H9 (cell line): ENCODE measurements at regions not wholly inside any gene's neighbourhood (a gene's known extent, or its start where the extent isn't known, plus 50 kb on each side); places are given as distances from the start of the nearest gene placed in this dataset.

Experiments
- DNase-seq: peaks from one replicate; pipeline ENCODE4 v3.0.0-alpha.2; 2017
- H2AFZ ChIP-seq: one replicate; pipeline ENCODE4 v1.6.1; 2013; ENCODE audit warnings: mild to moderate bottlenecking, low read length, control low read depth, moderate library complexity
- H2AK5ac ChIP-seq: 2 replicates; pipeline ENCODE4 v1.6.1; 2013; ENCODE audit warnings: low read length, control low read depth, mixed read lengths; ENCODE audit not compliant: insufficient read length
- H2BK120ac ChIP-seq: one replicate; pipeline ENCODE4 v1.6.1; 2013; ENCODE audit warnings: low read depth, mild to moderate bottlenecking, low read length, control low read depth, inconsistent platforms; ENCODE audit not compliant: poor library complexity, severe bottlenecking
- H2BK12ac ChIP-seq: 2 replicates; pipeline ENCODE4 v1.6.1; 2013; ENCODE audit warnings: low read length, control low read depth, mixed read lengths, low read depth; ENCODE audit not compliant: insufficient read length
- H2BK15ac ChIP-seq: 2 replicates; pipeline ENCODE4 v1.6.1; 2013; ENCODE audit warnings: low read depth, low read length, control low read depth
- H2BK20ac ChIP-seq: one replicate; pipeline ENCODE4 v1.6.1; 2013; ENCODE audit warnings: low read depth, mild to moderate bottlenecking, low read length, control low read depth, inconsistent platforms; ENCODE audit not compliant: poor library complexity, severe bottlenecking
- H2BK5ac ChIP-seq: 2 replicates; pipeline ENCODE4 v1.6.1; 2013; ENCODE audit warnings: low read length, control low read depth, mixed read lengths; ENCODE audit not compliant: insufficient read length
- H3K14ac ChIP-seq: 2 replicates; pipeline ENCODE4 v1.6.1; 2013; ENCODE audit warnings: low read length, control low read depth; ENCODE audit not compliant: insufficient read depth
- H3K18ac ChIP-seq: 2 replicates; pipeline ENCODE4 v1.6.1; 2013; ENCODE audit warnings: low read depth, mild to moderate bottlenecking, mixed read lengths, low read length, control low read depth; ENCODE audit not compliant: insufficient read length
- H3K23ac ChIP-seq: 2 replicates; pipeline ENCODE4 v1.6.1; 2013; ENCODE audit warnings: low read length, control low read depth, mixed read lengths, low read depth; ENCODE audit not compliant: insufficient read length
- H3K23me2 ChIP-seq: 2 replicates; pipeline ENCODE4 v1.6.1; 2013; ENCODE audit warnings: low read depth, mild to moderate bottlenecking, mixed read lengths, low read length, control low read depth; ENCODE audit not compliant: insufficient read length, poor library complexity, severe bottlenecking
- H3K27ac ChIP-seq: 2 replicates; pipeline ENCODE4 v1.5.1; 2013; ENCODE audit warnings: low read length, control low read depth, mixed read lengths, low read depth; ENCODE audit not compliant: insufficient read length
- H3K27me3 ChIP-seq: 2 replicates; pipeline ENCODE4 v1.6.1; 2013; ENCODE audit warnings: low read length, control low read depth, inconsistent platforms; ENCODE audit not compliant: insufficient read depth
- H3K4ac ChIP-seq: 2 replicates; pipeline ENCODE4 v1.6.1; 2013; ENCODE audit warnings: low read depth, mild to moderate bottlenecking, control low read depth, inconsistent platforms, low read length, moderate library complexity
- H3K4me1 ChIP-seq: 2 replicates; pipeline ENCODE4 v1.6.1; 2013; ENCODE audit warnings: low read length, control low read depth, inconsistent platforms; ENCODE audit not compliant: insufficient read depth
- H3K4me2 ChIP-seq: 2 replicates; pipeline ENCODE4 v1.6.1; 2013; ENCODE audit warnings: low read length, control low read depth, mixed read lengths; ENCODE audit not compliant: insufficient read length, insufficient read depth
- H3K56ac ChIP-seq: 2 replicates; pipeline ENCODE4 v1.6.1; 2013; ENCODE audit warnings: low read depth, mild to moderate bottlenecking, mixed read lengths, low read length, control low read depth; ENCODE audit not compliant: insufficient read length
- H3K79me1 ChIP-seq: 2 replicates; pipeline ENCODE4 v1.6.1; 2013; ENCODE audit warnings: low read depth, mild to moderate bottlenecking, moderate library complexity, low read length, control low read depth, inconsistent platforms; ENCODE audit not compliant: insufficient read depth, poor library complexity, severe bottlenecking
- H3K79me2 ChIP-seq: 2 replicates; pipeline ENCODE4 v1.6.1; 2013; ENCODE audit warnings: low read length, control low read depth, inconsistent platforms; ENCODE audit not compliant: insufficient read depth
- H3K9ac ChIP-seq: 2 replicates; pipeline ENCODE4 v1.6.1; 2013; ENCODE audit warnings: low read length, control low read depth, mixed read lengths; ENCODE audit not compliant: insufficient read length; ENCODE audit errors: extremely low read depth
- H3K9me3 ChIP-seq: one replicate; pipeline ENCODE4 v1.6.1; 2013; ENCODE audit warnings: low read depth, low read length, inconsistent platforms; ENCODE audit not compliant: control insufficient read depth
- H3T11ph ChIP-seq: one replicate; pipeline ENCODE4 v1.6.1; 2013; ENCODE audit warnings: mild to moderate bottlenecking, low read length, control low read depth, inconsistent platforms
- H4K20me1 ChIP-seq: one replicate; pipeline ENCODE4 v1.6.1; 2013; ENCODE audit not compliant: control insufficient read depth, insufficient read length, insufficient read depth
- H4K5ac ChIP-seq: 2 replicates; pipeline ENCODE4 v1.6.1; 2013; ENCODE audit warnings: low read depth, mild to moderate bottlenecking, mixed read lengths, low read length, control low read depth; ENCODE audit not compliant: insufficient read length
- H4K8ac ChIP-seq: replicated peaks from 2 replicates; pipeline ENCODE4 v1.6.1; 2013; ENCODE audit warnings: low read length, control low read depth, mixed read lengths, low read depth; ENCODE audit not compliant: insufficient read length
- H4K91ac ChIP-seq: 2 replicates; pipeline ENCODE4 v1.6.1; 2013; ENCODE audit warnings: low read depth, mild to moderate bottlenecking, moderate library complexity, mixed read lengths, low read length, control low read depth; ENCODE audit not compliant: insufficient read length
- H3K27ac Mint-ChIP-seq, 3 experiments: 2 replicates in 2 of 3; 3 replicates in 1 of 3; pipeline ENCODE4 v1.8.0; 2020 to 2021; ENCODE audit warnings: mixed read lengths in 3 of 3, mild to moderate bottlenecking in 1 of 3, moderate library complexity in 1 of 3
- H3K27me3 Mint-ChIP-seq: 2 replicates; pipeline ENCODE4 v1.8.0; 2021; ENCODE audit warnings: low read depth, mild to moderate bottlenecking, moderate library complexity, mixed read lengths
- H3K36me3 Mint-ChIP-seq, 3 experiments: 2 replicates in 2 of 3; 3 replicates in 1 of 3; pipeline ENCODE4 v1.8.0; 2020 to 2021; ENCODE audit warnings: low read depth in 3 of 3, mixed read lengths in 3 of 3; ENCODE audit not compliant: insufficient read depth in 1 of 3
- H3K4me1 Mint-ChIP-seq, 2 experiments: 2 replicates each; pipeline ENCODE4 v1.8.0; 2020; ENCODE audit warnings: mixed read lengths in 2 of 2
- H3K4me3 Mint-ChIP-seq, 2 experiments: 2 replicates in 1 of 2; 3 replicates in 1 of 2; pipeline ENCODE4 v1.8.0; 2020 to 2021; ENCODE audit warnings: mild to moderate bottlenecking in 2 of 2, mixed read lengths in 2 of 2, moderate library complexity in 1 of 2
- H3K9me3 Mint-ChIP-seq, 2 experiments: 2 replicates in 1 of 2; 3 replicates in 1 of 2; pipeline ENCODE4 v1.8.0; 2020; ENCODE audit warnings: mild to moderate bottlenecking in 2 of 2, mixed read lengths in 2 of 2, moderate library complexity in 1 of 2
- CTCF ChIP-seq: fragments of 200-600 bp; sonication (generic); conservative IDR thresholded peaks from 3 replicates; pipeline ENCODE4 v1.8.0; 2021; ENCODE audit warnings: antibody characterized with exemption, mild to moderate bottlenecking
- WGBS: extraction: QIAGEN DNeasy Blood & Tissue Kit; methylation state at CpG from one replicate; pipeline ENCODE4 v1.1.7; 2013; ENCODE audit warnings: missing lambda C conversion rate, low lambda C conversion rate, mixed read lengths; ENCODE audit not compliant: insufficient read length; ENCODE audit errors: extremely low coverage; 5-methylcytosine and 5-hydroxymethylcytosine counted together

GRCh38 chr13:31053896-31054295, 107.8 kb downstream of the HSPH1 start:
- H3K9me3 Mint-ChIP-seq, result no peaks in the 10 kb centered on the region
- H3K79me1 ChIP-seq, result no peaks in the 10 kb centered on the region
- no peak overlapping the region for H2AK5ac ChIP-seq
- H3K9ac ChIP-seq, result no peak overlapping the region
- H4K5ac ChIP-seq, result no peak overlapping the region
- peaks cover 1% of the 10 kb centered on the region; the same call in 1 of the 2 replicates for H3K27me3 Mint-ChIP-seq
- WGBS, result no CpG with 5 or more reads among the region's 6 CpGs
- no peak overlapping the region for H3K27ac ChIP-seq
- no peak overlapping the region for H3K18ac ChIP-seq
- no peak overlapping the region for H2BK15ac ChIP-seq
- H4K20me1 ChIP-seq, result no peaks in the 10 kb centered on the region
- no peak overlapping the region for H3T11ph ChIP-seq
- no peak overlapping the region for H3K14ac ChIP-seq
- no peak overlapping the region for H3K56ac ChIP-seq
- H3K27me3 ChIP-seq, result no peaks in the 10 kb centered on the region
- H3K23me2 ChIP-seq, result no peaks in the 10 kb centered on the region
- H2BK120ac ChIP-seq, result no peak overlapping the region
- H3K4me2 ChIP-seq, result no peak overlapping the region
- no peak overlapping the region for H3K23ac ChIP-seq
- no peak overlapping the region for H4K91ac ChIP-seq
- H3K9me3 ChIP-seq, result no peaks in the 10 kb centered on the region
- no peak overlapping the region for H3K27ac Mint-ChIP-seq
- no peak for DNase-seq
- no peaks in the 10 kb centered on the region for H3K36me3 Mint-ChIP-seq
- no peak overlapping the region for H4K8ac ChIP-seq
- no peak for TF ChIP-seq CTCF
- H2BK5ac ChIP-seq, result no peak overlapping the region
- no peak overlapping the region for H2BK20ac ChIP-seq
- no peaks in the 10 kb centered on the region for H3K79me2 ChIP-seq
- H3K4me1 Mint-ChIP-seq, result peaks cover 9 to 10% of the 10 kb centered on the region in 2 experiments
- no peak overlapping the region for H3K4ac ChIP-seq
- H3K4me1 ChIP-seq, result no peaks in the 10 kb centered on the region
- H2BK12ac ChIP-seq, result no peak overlapping the region
- H2AFZ ChIP-seq, result no peak overlapping the region
- H3K4me3 Mint-ChIP-seq, result no peak overlapping the region
